ENCODE measurements at regions not wholly inside any gene's neighbourhood (a gene's known extent, or its start where the extent isn't known, plus 50 kb on each side); places are given as distances from the start of the nearest gene placed in this dataset.
A peak's percentile ranks its signal among the peaks of the same experiment; 100 is the strongest.

DNA sequence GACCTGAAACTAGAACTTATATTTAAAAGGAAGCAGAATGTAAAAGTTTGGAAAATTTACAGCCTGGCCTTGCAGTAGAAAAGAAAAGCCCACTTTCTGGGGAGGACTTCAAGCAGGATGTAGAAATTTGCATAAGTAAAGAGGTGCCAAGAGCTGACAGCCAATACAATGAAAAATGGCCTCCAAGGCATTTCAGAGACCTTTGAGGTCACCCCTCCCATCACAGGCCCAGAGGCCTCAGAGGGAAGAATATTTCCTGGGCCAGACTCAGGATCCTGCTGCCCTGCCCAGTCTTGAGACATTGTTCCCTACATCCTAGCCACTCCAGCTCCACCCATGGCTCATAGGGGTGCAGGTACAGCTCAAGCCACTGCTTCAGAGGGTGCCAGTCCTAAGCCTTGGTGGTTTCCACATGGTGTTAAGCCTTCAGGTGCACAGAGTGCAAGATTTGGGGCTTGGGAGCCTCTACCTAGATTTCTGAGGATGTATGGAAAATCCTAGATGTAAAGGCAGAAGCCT lies 518.9 kb upstream of the INTU start:
- no peak overlapping the region for H3K27ac ChIP-seq (ENCODE audit: low read length)
- H3K27me3 ChIP-seq (replicated peaks; ENCODE audit: insufficient read depth, low read length) = no peaks in the 10 kb centered on the region
- no peaks in the 10 kb centered on the region for H4K20me1 ChIP-seq (ENCODE audit: insufficient read depth, low read length)
- no peak for TF ChIP-seq EZH2phosphoT487 (IDR thresholded peaks at IDR 0.05; ENCODE audit: low read length)
- DNase-seq = no peak
- no peaks in the 10 kb centered on the region for H3K36me3 ChIP-seq (replicated peaks; ENCODE audit: insufficient read depth, low read length)
- no peak overlapping the region for H2AFZ ChIP-seq (ENCODE audit: low read length)
- no peak overlapping the region for H3K4me2 ChIP-seq (ENCODE audit: low read depth, low read length)
- H3K4me3 ChIP-seq (ENCODE audit: low read length) = no peak overlapping the region
- no peaks in the 10 kb centered on the region for H3K9me3 ChIP-seq (replicated peaks; ENCODE audit: insufficient read depth, low read length)
- H3K9me2 ChIP-seq (replicated peaks; ENCODE audit: insufficient read depth, low read length) = no peaks in the 10 kb centered on the region
- no peaks in the 10 kb centered on the region for H3K4me1 ChIP-seq (ENCODE audit: low read length)
- H3K79me2 ChIP-seq (ENCODE audit: low read length) = no peaks in the 10 kb centered on the region
- no peaks in the 10 kb centered on the region for H3F3A ChIP-seq (ENCODE audit: insufficient read depth, low read length)
- no peak overlapping the region for H3K9ac ChIP-seq (ENCODE audit: low read length)

- H3K9me3 ChIP-seq (replicated peaks; ENCODE audit: insufficient read depth, low read length) = no peaks in the 10 kb centered on the region
- H3K36me3 ChIP-seq (replicated peaks; ENCODE audit: insufficient read depth, low read length) = no peaks in the 10 kb centered on the region
- H3K79me2 ChIP-seq (ENCODE audit: low read length) = no peaks in the 10 kb centered on the region
- DNase-seq = no peak
- no peak for TF ChIP-seq EZH2phosphoT487 (IDR thresholded peaks at IDR 0.05; ENCODE audit: low read length)
- TF ChIP-seq EZH2 (optimal IDR thresholded peaks at IDR 0.05; ENCODE audit: low read depth, low read length) = no peak
- TF ChIP-seq CTCF (IDR thresholded peaks at IDR 0.05; ENCODE audit: low read length) = no peak
- H3K27me3 ChIP-seq (replicated peaks; ENCODE audit: insufficient read depth, low read length) = no peaks in the 10 kb centered on the region
- H3K9me2 ChIP-seq (replicated peaks; ENCODE audit: insufficient read depth, low read length) = no peaks in the 10 kb centered on the region
- no peaks in the 10 kb centered on the region for H4K20me1 ChIP-seq (ENCODE audit: insufficient read depth, low read length)
- no peak overlapping the region for H3K4me2 ChIP-seq (ENCODE audit: low read depth, low read length)
- no peak overlapping the region for H3K4me3 ChIP-seq (ENCODE audit: low read length)
- no peak overlapping the region for H2AFZ ChIP-seq (ENCODE audit: low read length)
- no peak overlapping the region for H3K9ac ChIP-seq (ENCODE audit: low read length)
- no peaks in the 10 kb centered on the region for H3K4me1 ChIP-seq (ENCODE audit: low read length)
- no peaks in the 10 kb centered on the region for H3F3A ChIP-seq (ENCODE audit: insufficient read depth, low read length)
- no peak overlapping the region for H3K27ac ChIP-seq (ENCODE audit: low read length)
Measured at GRCh38 chr4:127118681-127119080, 514.1 kb upstream of the INTU start.

GRCh38 chr4:127120441-127121090 lies 512.2 kb upstream of the INTU start:
- H3K36me3 ChIP-seq (replicated peaks; ENCODE audit: insufficient read depth, low read length) = no peaks in the 10 kb centered on the region
- no peak for DNase-seq
- H3K9me2 ChIP-seq (replicated peaks; ENCODE audit: insufficient read depth, low read length) = no peaks in the 10 kb centered on the region
- H3K4me2 ChIP-seq (ENCODE audit: low read depth, low read length) = no peak overlapping the region
- H3K9ac ChIP-seq (ENCODE audit: low read length) = no peak overlapping the region
- no peak overlapping the region for H2AFZ ChIP-seq (ENCODE audit: low read length)
- H3K79me2 ChIP-seq (ENCODE audit: low read length) = no peaks in the 10 kb centered on the region
- no peaks in the 10 kb centered on the region for H3K9me3 ChIP-seq (replicated peaks; ENCODE audit: insufficient read depth, low read length)
- no peaks in the 10 kb centered on the region for H4K20me1 ChIP-seq (ENCODE audit: insufficient read depth, low read length)
- H3K4me3 ChIP-seq (ENCODE audit: low read length) = no peak overlapping the region
- no peaks in the 10 kb centered on the region for H3F3A ChIP-seq (ENCODE audit: insufficient read depth, low read length)
- no peak overlapping the region for H3K27ac ChIP-seq (ENCODE audit: low read length)
- TF ChIP-seq EZH2 (optimal IDR thresholded peaks at IDR 0.05; ENCODE audit: low read depth, low read length) = no peak
- TF ChIP-seq EZH2phosphoT487 (IDR thresholded peaks at IDR 0.05; ENCODE audit: low read length) = no peak
- TF ChIP-seq CTCF (IDR thresholded peaks at IDR 0.05; ENCODE audit: low read length) = no peak
- H3K27me3 ChIP-seq (replicated peaks; ENCODE audit: insufficient read depth, low read length) = no peaks in the 10 kb centered on the region
- H3K4me1 ChIP-seq (ENCODE audit: low read length) = no peaks in the 10 kb centered on the region

DNA sequence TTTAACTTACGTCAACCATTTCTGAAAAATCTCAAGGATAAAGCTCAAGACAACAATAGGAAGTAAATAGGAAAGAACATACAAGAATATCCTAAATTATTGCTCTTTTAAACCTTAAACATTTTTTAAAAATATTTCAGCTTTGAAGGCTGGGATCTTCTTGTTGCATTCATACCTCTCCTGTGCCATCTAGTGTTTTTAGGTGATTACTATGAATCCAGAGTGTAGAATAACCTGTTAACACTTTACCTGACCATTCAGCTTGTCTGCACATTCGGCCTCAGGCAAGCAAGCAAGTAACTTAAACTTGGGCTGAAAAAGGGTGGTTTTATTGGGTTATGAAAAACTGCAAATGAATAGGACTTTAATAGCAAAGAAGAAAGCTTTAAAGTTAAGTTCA lies 507.8 kb upstream of the INTU start:
- no peak for DNase-seq
- no peaks in the 10 kb centered on the region for H3K79me2 ChIP-seq (ENCODE audit: low read length)
- H3K27ac ChIP-seq (ENCODE audit: low read length) = no peak overlapping the region
- H3K4me2 ChIP-seq (ENCODE audit: low read depth, low read length) = no peak overlapping the region
- no peak overlapping the region for H3K4me3 ChIP-seq (ENCODE audit: low read length)
- no peak overlapping the region for H2AFZ ChIP-seq (ENCODE audit: low read length)
- TF ChIP-seq CTCF (IDR thresholded peaks at IDR 0.05; ENCODE audit: low read length) (peak; percentile 15; the same call in 1 of the 2 replicates), EZH2 (optimal IDR thresholded peaks at IDR 0.05; ENCODE audit: low read depth, low read length) (no peak)
- no peaks in the 10 kb centered on the region for H3K27me3 ChIP-seq (replicated peaks; ENCODE audit: insufficient read depth, low read length)
- no peak overlapping the region for H3K9ac ChIP-seq (ENCODE audit: low read length)
- H3K36me3 ChIP-seq (replicated peaks; ENCODE audit: insufficient read depth, low read length) = no peaks in the 10 kb centered on the region
- no peaks in the 10 kb centered on the region for H3K4me1 ChIP-seq (ENCODE audit: low read length)
- no peaks in the 10 kb centered on the region for H3F3A ChIP-seq (ENCODE audit: insufficient read depth, low read length)
- H3K9me3 ChIP-seq (replicated peaks; ENCODE audit: insufficient read depth, low read length) = no peaks in the 10 kb centered on the region
- H3K9me2 ChIP-seq (replicated peaks; ENCODE audit: insufficient read depth, low read length) = no peaks in the 10 kb centered on the region
- no peaks in the 10 kb centered on the region for H4K20me1 ChIP-seq (ENCODE audit: insufficient read depth, low read length)
